ENCODE measurements at regions not wholly inside any gene's neighbourhood (a gene's known extent, or its start where the extent isn't known, plus 50 kb on each side); places are given as distances from the start of the nearest gene placed in this dataset.
"Not testable (repeated sequence)": the region's sequence is repeated elsewhere in the genome, so short reads cannot be mapped to it uniquely, and the experiment has no call there.

GRCh38 chr4:170978990-170979389 lies 834.2 kb upstream of the GALNTL6 start:
- DNase-seq, result no peak
- no peaks in the 10 kb centered on the region for H3K36me3 Mint-ChIP-seq

GRCh38 chr4:170949084-170949483 lies 859.3 kb upstream of the AADAT start:
- Mint-ChIP-seq H3K4me1 (no peaks in the 10 kb centered on the region), H3K4me3 (no peak overlapping the region), H3K27me3 (no peaks in the 10 kb centered on the region), H3K27ac (no peak overlapping the region), H3K36me3 (no peaks in the 10 kb centered on the region), H3K9me3 (no peaks in the 10 kb centered on the region)
- ATAC-seq (replicated peaks) (no peak), DNase-seq (no peak)

More at GRCh38 chr4:170978990-170979389, 834.2 kb upstream of the GALNTL6 start:
- Mint-ChIP-seq H3K27ac (no peak overlapping the region), H3K4me1 (no peaks in the 10 kb centered on the region), H3K9me3 (no peaks in the 10 kb centered on the region), H3K27me3 (no peaks in the 10 kb centered on the region), H3K4me3 (no peak overlapping the region)
- no peak for ATAC-seq (replicated peaks)

DNA sequence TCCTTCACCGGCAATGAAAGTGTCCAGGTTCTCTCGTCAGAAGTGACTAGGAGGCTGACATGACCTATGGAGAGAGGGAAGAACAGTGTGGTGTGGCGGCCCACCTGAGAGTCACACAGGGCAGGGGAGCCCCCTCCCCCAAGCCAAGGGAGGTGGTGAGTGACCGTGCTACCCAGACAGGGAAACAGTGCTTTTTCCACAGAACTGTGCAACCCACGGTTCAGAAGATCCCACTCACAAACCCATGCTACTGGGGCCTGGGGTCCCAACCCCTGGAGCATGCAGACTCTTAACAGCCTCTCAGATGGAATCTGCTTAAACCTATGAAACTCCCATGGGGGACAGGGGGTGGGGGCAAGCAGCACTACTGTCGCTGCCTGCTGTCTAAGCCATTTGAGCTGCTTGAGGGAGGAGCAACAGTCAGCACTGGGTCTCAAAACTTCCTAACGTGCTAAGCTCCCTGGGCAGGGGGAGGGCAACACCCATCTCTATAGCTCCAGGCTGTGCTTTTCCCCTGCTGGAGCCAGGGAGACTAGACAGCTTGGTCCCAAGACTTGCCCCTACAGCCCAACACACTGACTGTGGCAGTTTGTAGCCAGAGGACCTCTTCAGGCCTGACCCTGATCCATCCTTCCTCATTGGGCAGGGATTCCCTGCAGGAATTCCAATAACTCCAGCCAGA lies 850.4 kb upstream of the AADAT start:
- ATAC-seq (replicated peaks) (no peak), DNase-seq (no peak)
- Mint-ChIP-seq H3K9me3 (peaks cover 5 to 10% of the 10 kb centered on the region in 2 donors), H3K36me3 (no peaks in the 10 kb centered on the region), H3K4me3 (no peak overlapping the region), H3K27ac (no peak overlapping the region), H3K4me1 (no peaks in the 10 kb centered on the region), H3K27me3 (no peaks in the 10 kb centered on the region)

DNA sequence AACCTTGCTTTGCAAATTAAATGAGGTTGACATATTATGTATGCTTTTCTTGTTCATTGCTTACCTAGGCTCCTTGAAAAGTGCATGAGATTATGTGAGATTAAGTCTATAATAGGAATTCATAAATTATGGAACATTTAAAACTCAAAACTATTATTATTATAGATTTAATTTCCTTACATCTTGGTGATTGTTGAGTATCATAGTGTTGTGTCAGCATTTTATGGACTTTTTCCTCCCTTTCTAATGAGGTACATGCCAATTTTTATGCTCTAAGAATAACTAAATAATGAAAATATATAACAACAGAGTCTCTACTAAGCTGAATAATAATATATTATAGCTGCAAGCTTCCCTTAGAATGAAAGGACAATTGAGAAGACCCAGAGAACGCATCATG lies 848.8 kb upstream of the AADAT start:
- no peaks in the 10 kb centered on the region for H3K4me1 Mint-ChIP-seq
- peaks cover 5 to 10% of the 10 kb centered on the region in 2 donors for H3K9me3 Mint-ChIP-seq
- ATAC-seq (replicated peaks), result no peak
- H3K36me3 Mint-ChIP-seq, result no peaks in the 10 kb centered on the region
- H3K27ac Mint-ChIP-seq, result no peak overlapping the region
- no peak overlapping the region for H3K4me3 Mint-ChIP-seq
- no peaks in the 10 kb centered on the region for H3K27me3 Mint-ChIP-seq
- DNase-seq, result no peak

- ATAC-seq (replicated peaks) (no peak), DNase-seq (no peak)
- no peaks in the 10 kb centered on the region for H3K36me3 Mint-ChIP-seq
- H3K27me3 Mint-ChIP-seq, result no peaks in the 10 kb centered on the region
- H3K9me3 Mint-ChIP-seq, result no peaks in the 10 kb centered on the region
- no peak overlapping the region for H3K27ac Mint-ChIP-seq
- H3K4me3 Mint-ChIP-seq, result no peak overlapping the region
- no peaks in the 10 kb centered on the region for H3K4me1 Mint-ChIP-seq
Measured at GRCh38 chr4:170931321-170931720, 841.6 kb upstream of the AADAT start.

GRCh38 chr4:170888660-170889059 lies 798.9 kb upstream of the AADAT start:
- Mint-ChIP-seq H3K27me3 (no peaks in the 10 kb centered on the region), H3K9me3 (peaks cover 3 to 7% of the 10 kb centered on the region in 2 donors), H3K27ac (no peak overlapping the region), H3K4me1 (no peaks in the 10 kb centered on the region), H3K36me3 (no peaks in the 10 kb centered on the region), H3K4me3 (no peak overlapping the region)
- DNase-seq (no peak), ATAC-seq (replicated peaks) (no peak)

DNA sequence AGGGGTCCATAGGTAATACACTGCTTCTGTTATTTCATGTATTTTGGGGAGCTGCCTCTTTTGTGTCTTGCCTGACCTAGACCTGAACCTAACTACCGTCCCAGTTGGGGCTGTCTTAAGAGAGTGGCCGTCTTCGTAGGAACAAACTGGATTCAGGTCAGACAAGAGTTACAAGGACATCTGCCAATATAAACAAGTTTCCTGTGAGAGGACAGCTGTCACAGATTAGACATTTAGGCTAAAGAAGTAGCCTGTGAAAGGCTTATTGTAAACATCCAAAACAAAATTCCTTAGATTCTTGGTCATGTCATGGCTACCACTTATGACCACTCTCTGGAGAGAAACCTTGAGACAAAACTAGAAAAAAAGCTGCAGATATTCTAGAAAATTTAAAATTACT lies 797.6 kb upstream of the AADAT start:
- H3K27me3 Mint-ChIP-seq, result no peaks in the 10 kb centered on the region
- ATAC-seq (replicated peaks), result no peak
- H3K9me3 Mint-ChIP-seq, result peaks cover 0 to 7% of the 10 kb centered on the region in 2 donors
- no peak overlapping the region for H3K27ac Mint-ChIP-seq
- H3K36me3 Mint-ChIP-seq, result no peaks in the 10 kb centered on the region
- DNase-seq, result no peak
- no peaks in the 10 kb centered on the region for H3K4me1 Mint-ChIP-seq
- H3K4me3 Mint-ChIP-seq, result no peak overlapping the region

- Mint-ChIP-seq H3K4me1 (no peaks in the 10 kb centered on the region), H3K27ac (no peak overlapping the region), H3K4me3 (no peak overlapping the region), H3K9me3 (peaks cover 0 to 11% of the 10 kb centered on the region in 2 donors), H3K27me3 (no peaks in the 10 kb centered on the region), H3K36me3 (no peaks in the 10 kb centered on the region)
- DNase-seq, result no peak
- no peak for ATAC-seq (replicated peaks)
Measured at GRCh38 chr4:170884969-170885570, 795.3 kb upstream of the AADAT start.

DNA sequence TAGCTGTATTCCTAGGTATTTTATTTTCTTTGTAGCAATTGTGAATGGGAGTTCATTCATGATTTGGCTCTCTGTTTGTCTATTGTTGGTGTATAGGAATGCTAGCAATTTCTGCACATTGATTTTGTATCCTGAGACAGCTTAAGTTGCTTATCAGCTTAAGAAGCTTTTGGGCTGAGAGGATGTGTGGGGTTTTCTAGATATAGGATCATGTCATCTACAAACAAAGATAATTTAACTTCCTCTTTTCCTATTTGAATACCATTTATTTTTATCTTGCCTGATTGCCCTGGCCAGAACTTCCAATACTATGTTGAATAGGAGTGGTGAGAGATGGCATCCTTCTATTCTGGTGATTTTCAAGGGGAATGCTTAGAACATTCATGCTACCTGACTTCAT lies 791.9 kb upstream of the AADAT start:
- H3K9me3 Mint-ChIP-seq; H3K27ac Mint-ChIP-seq; H3K36me3 Mint-ChIP-seq; H3K27me3 Mint-ChIP-seq; H3K4me3 Mint-ChIP-seq; H3K4me1 Mint-ChIP-seq; DNase-seq; ATAC-seq (replicated peaks): not testable (repeated sequence)

GRCh38 chr4:170875868-170876267 lies 786.1 kb upstream of the AADAT start:
- Mint-ChIP-seq H3K9me3 (no peaks in the 10 kb centered on the region), H3K27ac (no peak overlapping the region), H3K27me3 (no peaks in the 10 kb centered on the region), H3K4me1 (no peaks in the 10 kb centered on the region), H3K4me3 (no peak overlapping the region), H3K36me3 (no peaks in the 10 kb centered on the region)
- ATAC-seq (replicated peaks) (no peak), DNase-seq (no peak)

- no peak for ATAC-seq (replicated peaks)
- H3K36me3 Mint-ChIP-seq, result no peaks in the 10 kb centered on the region
- no peaks in the 10 kb centered on the region for H3K27me3 Mint-ChIP-seq
- no peak overlapping the region for H3K4me3 Mint-ChIP-seq
- no peaks in the 10 kb centered on the region for H3K9me3 Mint-ChIP-seq
- DNase-seq, result no peak
- H3K4me1 Mint-ChIP-seq, result no peaks in the 10 kb centered on the region
- no peak overlapping the region for H3K27ac Mint-ChIP-seq
Measured at GRCh38 chr4:170872794-170873193, 783.0 kb upstream of the AADAT start.

DNA sequence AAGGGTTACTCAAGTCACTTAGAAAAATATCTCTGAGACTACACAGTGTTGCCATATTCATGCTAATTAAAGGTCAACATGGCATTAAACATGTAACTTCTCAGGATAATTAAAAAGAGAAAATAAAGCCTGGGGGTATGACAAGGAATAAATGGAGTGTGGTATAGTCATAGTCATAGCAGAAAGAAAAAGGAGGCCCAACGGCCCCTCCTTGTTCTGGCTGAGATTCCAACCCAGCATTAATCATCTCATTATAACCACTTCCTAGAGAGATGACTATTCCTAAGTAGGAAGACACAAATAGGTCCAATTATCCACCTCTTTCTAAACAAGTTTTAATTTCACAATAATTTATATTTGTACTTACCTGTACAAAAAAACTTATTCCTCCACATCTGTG lies 778.4 kb upstream of the AADAT start:
- ATAC-seq (replicated peaks) (no peak), DNase-seq (no peak)
- no peaks in the 10 kb centered on the region for H3K36me3 Mint-ChIP-seq
- H3K4me1 Mint-ChIP-seq, result no peaks in the 10 kb centered on the region
- H3K27me3 Mint-ChIP-seq, result no peaks in the 10 kb centered on the region
- H3K9me3 Mint-ChIP-seq, result no peaks in the 10 kb centered on the region
- H3K4me3 Mint-ChIP-seq, result no peak overlapping the region
- no peak overlapping the region for H3K27ac Mint-ChIP-seq

DNA sequence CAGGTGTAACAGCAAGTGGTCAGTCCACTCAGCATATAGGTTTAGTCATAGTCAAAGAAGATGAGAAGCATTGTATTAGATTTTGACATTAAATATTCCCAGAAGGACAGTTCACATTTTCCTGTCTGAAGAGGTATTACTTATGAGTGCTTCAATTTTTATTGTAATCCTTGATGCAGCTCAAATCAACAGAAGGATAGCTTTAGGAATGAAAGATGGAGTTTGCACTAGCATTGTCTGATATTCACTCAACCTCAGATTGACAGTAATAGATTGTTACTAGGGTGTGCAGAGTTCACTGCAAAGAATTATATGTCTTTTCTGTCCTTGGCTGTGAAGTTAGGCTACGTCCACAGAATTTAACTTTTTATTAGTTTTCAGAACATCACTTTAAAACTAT lies 764.3 kb upstream of the AADAT start:
- Mint-ChIP-seq H3K9me3 (peaks cover 0 to 2% of the 10 kb centered on the region in 2 donors), H3K36me3 (no peaks in the 10 kb centered on the region), H3K27me3 (no peaks in the 10 kb centered on the region), H3K27ac (no peak overlapping the region), H3K4me1 (no peaks in the 10 kb centered on the region), H3K4me3 (no peak overlapping the region)
- DNase-seq, result no peak
- no peak for ATAC-seq (replicated peaks)

DNA sequence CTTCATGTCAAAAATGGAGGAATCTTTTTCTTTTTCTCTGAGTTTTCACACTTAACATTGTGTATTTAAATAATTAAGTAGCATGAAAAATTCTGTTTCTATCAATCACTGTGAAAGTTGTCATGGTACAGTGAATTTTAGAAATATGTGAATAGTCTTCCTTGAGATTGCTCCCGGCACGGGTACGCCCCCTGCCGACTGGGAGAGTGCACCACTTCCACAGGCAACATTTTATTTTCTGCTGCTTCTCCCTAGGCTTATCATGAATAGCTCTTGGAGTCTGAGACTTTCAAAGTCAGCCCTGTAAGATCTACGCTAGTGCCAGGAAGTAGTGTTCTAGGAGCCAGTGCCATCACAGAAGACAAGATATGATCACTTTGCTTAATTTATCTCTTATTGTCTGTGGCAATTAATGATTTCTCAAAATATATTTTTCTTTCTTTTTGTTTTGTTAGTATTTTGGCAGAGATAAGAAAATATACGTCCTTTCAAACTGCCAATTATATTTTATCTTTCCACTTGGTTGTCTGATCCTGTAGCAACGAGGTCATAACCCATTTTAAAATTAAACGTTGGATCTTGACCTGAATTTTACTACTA lies 763.8 kb upstream of the AADAT start:
- no peaks in the 10 kb centered on the region for H3K9me3 Mint-ChIP-seq
- peak; percentile 42 for ATAC-seq (replicated peaks)
- no peak overlapping the region for H3K4me3 Mint-ChIP-seq
- no peaks in the 10 kb centered on the region for H3K27me3 Mint-ChIP-seq
- H3K4me1 Mint-ChIP-seq, result no peaks in the 10 kb centered on the region
- no peak overlapping the region for H3K27ac Mint-ChIP-seq
- no peak for DNase-seq
- H3K36me3 Mint-ChIP-seq, result no peaks in the 10 kb centered on the region

- no peaks in the 10 kb centered on the region for H3K9me3 Mint-ChIP-seq
- H3K36me3 Mint-ChIP-seq, result no peaks in the 10 kb centered on the region
- H3K27me3 Mint-ChIP-seq, result no peaks in the 10 kb centered on the region
- no peaks in the 10 kb centered on the region for H3K4me1 Mint-ChIP-seq
- H3K27ac Mint-ChIP-seq, result no peak overlapping the region
- no peak overlapping the region for H3K4me3 Mint-ChIP-seq
- ATAC-seq (replicated peaks) (no peak), DNase-seq (no peak)
Measured at GRCh38 chr4:170849969-170850368, 760.2 kb upstream of the AADAT start.

Data from stimulated activated naive B cell treated with anti-CD40 and anti-IgM and Interleukin-4, amounts not matched to agents 10 μg/mL and 1 μg/mL and 100 μg/mL, for 72 hours (primary cell).